OCI-LY1 (cell line): ENCODE measurements at regions not wholly inside any gene's neighbourhood (a gene's known extent, or its start where the extent isn't known, plus 50 kb on each side); places are given as distances from the start of the nearest gene placed in this dataset.

Experiments
- CTCF ChIP-seq: fragments of 200-600 bp; sonication (generic), shearing (Covaris generic); IDR thresholded peaks from 2 replicates; pipeline ENCODE4 v1.5.1; 2017; ENCODE audit warnings: mild to moderate bottlenecking, antibody characterized with exemption, low read length, moderate library complexity, mixed read lengths
- EZH2 ChIP-seq: fragments of 200-600 bp; sonication (generic), shearing (Covaris generic); IDR thresholded peaks from 2 replicates; pipeline ENCODE4 v1.8.0; 2017; ENCODE audit warnings: borderline replicate concordance, mixed run types, mild to moderate bottlenecking, antibody characterized with exemption, low read length, moderate library complexity, mixed read lengths

- TF ChIP-seq CTCF: no peak
- no peak for TF ChIP-seq EZH2
These were observed 185.6 kb upstream of the TNRC6C start for GRCh38 chr17:77772899-77773358.
